ENCODE measurements at regions not wholly inside any gene's neighbourhood (a gene's known extent, or its start where the extent isn't known, plus 50 kb on each side); places are given as distances from the start of the nearest gene placed in this dataset.

GRCh38 chr3:157618886-157619285 lies 115.7 kb upstream of the VEPH1 start:
- TF ChIP-seq EZH2 (IDR thresholded peaks at IDR 0.05; ENCODE audit: insufficient read depth, poor library complexity, severe bottlenecking) (no peak), EZH2phosphoT487 (IDR thresholded peaks at IDR 0.05; ENCODE audit: insufficient read depth, low read depth) (no peak)
